GM12891 (cell line): ENCODE measurements at regions not wholly inside any gene's neighbourhood (a gene's known extent, or its start where the extent isn't known, plus 50 kb on each side); places are given as distances from the start of the nearest gene placed in this dataset.

Experiments used
- POLR2A ChIP-seq: IDR thresholded peaks from 2 replicates; pipeline ENCODE4 v1.6.1; 2011; ENCODE audit warnings: low read depth, low read length, control low read depth
- POLR2AphosphoS5 ChIP-seq: IDR thresholded peaks from 2 replicates; pipeline ENCODE4 v1.6.1; 2011; ENCODE audit warnings: low read depth, low read length, control low read depth
- POU2F2 ChIP-seq: IDR thresholded peaks from 2 replicates; pipeline ENCODE4 v1.6.1; 2011; ENCODE audit warnings: low read depth, mild to moderate bottlenecking, control low read depth, low read length, moderate library complexity
- TAF1 ChIP-seq: IDR thresholded peaks from 2 replicates; pipeline ENCODE4 v1.6.1; 2011; ENCODE audit warnings: low read depth, low read length, control low read depth

- TF ChIP-seq POLR2AphosphoS5 = no peak
- no peak for TF ChIP-seq POLR2A
- no peak for TF ChIP-seq POU2F2
- TF ChIP-seq TAF1 = no peak
These were observed 113.5 kb downstream of the XCL2 start for GRCh38 chr1:168430321-168430720.
